GM10248 (cell line): ENCODE measurements at regions not wholly inside any gene's neighbourhood (a gene's known extent, or its start where the extent isn't known, plus 50 kb on each side); places are given as distances from the start of the nearest gene placed in this dataset.

Experiments
- CTCF ChIA-PET: fragments of 300-600 bp; sonication (Branson Sonifier 250); formaldehyde crosslinking; extraction: SDS; loops from one replicate; lab custom pipeline; 2021; ENCODE audit warnings: antibody characterized with exemption; lab: Yijun Ruan, JAX
- POLR2A ChIA-PET: fragments of 350-650 bp; sonication (Branson Sonifier 250); formaldehyde crosslinking; extraction: SDS; loops from one replicate; lab custom pipeline; 2020; ENCODE audit warnings: antibody characterized with exemption; lab: Yijun Ruan, JAX
- DNase-seq: peaks from one replicate; pipeline ENCODE4 v3.0.0; 2012; ENCODE audit errors: extremely low spot score
- TF ChIP-seq, protein P1 (sequence below): IDR thresholded peaks from 2 replicates; pipeline ENCODE4 v1.5.1; 2012; ENCODE audit warnings: mild to moderate bottlenecking, low read depth; ENCODE audit errors: extremely low read depth, missing control alignments, control extremely low read depth

DNA sequence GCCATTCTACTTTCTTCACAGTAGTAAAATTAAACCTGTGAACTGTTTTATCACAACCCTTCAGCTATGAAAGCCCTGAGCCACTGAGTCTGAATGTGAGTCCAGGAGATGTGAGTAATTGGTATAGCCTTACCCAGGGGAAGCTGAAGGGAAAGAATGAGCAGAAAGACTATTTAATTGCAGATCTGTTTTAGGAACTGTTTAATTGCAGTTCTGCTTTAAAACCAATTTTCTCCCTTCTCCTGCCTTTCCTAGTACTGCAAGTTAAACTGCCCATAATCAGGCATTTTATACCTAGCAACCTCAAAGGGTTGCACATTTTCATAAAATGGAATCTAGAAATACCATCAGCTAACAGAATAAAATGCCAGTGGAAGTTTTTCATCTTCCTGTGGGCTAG is 476.7 kb downstream of the OCA2 start:
- ChIA-PET CTCF (no interaction called here), POLR2A (no interaction called here)
- no peak for DNase-seq
- TF ChIP-seq, protein P1, sequence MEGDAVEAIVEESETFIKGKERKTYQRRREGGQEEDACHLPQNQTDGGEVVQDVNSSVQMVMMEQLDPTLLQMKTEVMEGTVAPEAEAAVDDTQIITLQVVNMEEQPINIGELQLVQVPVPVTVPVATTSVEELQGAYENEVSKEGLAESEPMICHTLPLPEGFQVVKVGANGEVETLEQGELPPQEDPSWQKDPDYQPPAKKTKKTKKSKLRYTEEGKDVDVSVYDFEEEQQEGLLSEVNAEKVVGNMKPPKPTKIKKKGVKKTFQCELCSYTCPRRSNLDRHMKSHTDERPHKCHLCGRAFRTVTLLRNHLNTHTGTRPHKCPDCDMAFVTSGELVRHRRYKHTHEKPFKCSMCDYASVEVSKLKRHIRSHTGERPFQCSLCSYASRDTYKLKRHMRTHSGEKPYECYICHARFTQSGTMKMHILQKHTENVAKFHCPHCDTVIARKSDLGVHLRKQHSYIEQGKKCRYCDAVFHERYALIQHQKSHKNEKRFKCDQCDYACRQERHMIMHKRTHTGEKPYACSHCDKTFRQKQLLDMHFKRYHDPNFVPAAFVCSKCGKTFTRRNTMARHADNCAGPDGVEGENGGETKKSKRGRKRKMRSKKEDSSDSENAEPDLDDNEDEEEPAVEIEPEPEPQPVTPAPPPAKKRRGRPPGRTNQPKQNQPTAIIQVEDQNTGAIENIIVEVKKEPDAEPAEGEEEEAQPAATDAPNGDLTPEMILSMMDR = no peak

DNA sequence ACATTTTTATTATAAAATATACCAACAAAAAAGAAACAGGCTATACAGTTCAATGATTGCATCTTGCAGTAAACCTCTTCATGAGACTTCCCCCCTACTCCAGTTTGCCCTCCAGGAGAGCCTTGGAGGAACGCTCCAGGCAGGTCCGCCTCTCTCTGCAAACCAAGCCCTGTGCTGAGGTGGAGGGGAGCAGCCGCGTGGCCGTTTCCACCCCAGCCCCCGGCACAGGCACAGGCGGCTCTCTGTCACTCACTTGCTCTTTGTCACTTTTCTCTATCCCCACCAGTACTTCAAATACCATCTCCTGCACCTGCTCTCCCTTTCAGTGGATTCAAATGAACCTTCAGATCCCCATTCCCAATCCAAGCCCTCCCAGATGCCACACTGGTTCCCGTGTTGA is 479.9 kb downstream of the OCA2 start:
- POLR2A ChIA-PET = no interaction called here
- TF ChIP-seq, protein P1 = no peak
- DNase-seq = no peak
- CTCF ChIA-PET = no interaction called here

DNA sequence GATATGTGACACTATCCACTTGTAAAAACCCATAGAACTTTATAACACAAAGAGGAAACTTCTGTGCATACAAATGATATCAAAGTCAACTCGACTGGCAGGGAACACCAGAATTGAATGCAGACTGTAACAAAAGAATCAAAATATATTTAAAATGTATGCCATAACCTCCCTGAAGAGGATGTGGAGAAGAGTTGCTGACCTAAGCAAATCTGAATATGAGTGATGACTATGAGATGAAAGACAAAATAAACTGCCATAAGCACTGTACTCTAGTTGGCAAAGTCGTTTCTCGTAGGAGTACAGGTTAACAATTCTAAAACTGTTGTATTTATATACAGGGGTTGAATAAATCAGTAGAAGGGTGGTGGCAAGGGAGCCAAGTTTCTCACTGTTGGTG is 482.1 kb downstream of the OCA2 start:
- ChIA-PET CTCF (no interaction called here), POLR2A (no interaction called here)
- TF ChIP-seq, protein P1 = no peak
- no peak for DNase-seq

DNA sequence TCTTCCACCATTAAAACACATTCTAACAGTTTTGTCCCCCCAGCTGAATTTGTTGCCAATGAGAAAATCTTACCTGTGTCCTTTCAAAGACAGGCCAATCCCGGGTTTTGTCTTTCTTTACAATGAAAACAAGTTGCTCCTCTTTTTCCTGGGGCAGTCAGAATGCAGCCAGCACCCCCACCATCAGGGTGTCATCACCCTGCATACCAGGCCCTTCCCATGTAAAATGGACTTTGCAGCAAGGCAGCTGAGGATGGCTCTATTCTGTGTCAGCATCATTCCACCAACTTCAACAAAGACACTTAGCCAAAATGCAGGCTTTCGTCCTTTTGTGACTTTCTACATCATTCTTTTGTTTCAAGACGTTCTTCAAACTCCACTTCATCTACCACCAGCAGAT is 490.9 kb downstream of the OCA2 start:
- ChIA-PET POLR2A (no interaction called here), CTCF (interaction anchor here (0.6 kb wide), 1 partner anchor 1441 kb away, joined by 3 read pairs; no protein-coding TSS in a partner anchor)
- TF ChIP-seq, protein P1 = no peak
- no peak for DNase-seq

DNA sequence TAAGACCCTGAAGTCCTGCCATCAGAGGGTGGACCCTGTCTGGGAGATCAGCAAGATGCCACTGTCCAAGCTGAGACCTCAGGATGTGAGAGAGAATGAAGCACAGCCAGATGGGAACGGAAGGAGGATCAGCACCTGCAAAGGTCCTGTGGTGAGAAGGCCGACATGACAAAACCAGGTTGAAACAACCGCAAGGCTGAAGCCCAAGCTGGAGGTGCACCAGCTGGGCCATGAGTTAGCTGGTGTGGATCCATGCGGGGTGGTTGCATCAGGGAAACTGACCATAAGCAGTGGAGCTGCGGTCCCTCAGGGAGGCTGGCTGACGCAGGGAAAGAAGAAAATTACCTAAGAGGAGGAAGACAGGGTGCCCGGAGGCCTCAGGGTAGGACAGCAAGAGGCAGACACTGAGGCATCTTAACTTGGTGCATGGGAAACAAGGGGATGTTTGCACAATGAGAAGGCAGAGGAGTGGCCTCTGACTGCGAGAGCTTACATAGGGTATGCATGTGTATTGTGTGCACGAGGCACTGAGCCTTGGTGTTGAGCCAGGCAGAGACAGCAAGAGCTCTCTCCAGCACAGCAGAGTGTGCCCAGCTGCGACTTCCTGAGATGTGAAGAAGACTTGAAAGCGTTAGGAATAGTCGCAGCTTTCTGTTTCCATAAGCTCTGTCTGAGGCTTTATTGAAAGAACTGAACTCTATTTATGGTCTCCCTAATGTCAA is 497.7 kb downstream of the OCA2 start:
- no peak for DNase-seq
- CTCF ChIA-PET = no interaction called here
- POLR2A ChIA-PET = no interaction called here
- TF ChIP-seq, protein P1 = no peak

DNA sequence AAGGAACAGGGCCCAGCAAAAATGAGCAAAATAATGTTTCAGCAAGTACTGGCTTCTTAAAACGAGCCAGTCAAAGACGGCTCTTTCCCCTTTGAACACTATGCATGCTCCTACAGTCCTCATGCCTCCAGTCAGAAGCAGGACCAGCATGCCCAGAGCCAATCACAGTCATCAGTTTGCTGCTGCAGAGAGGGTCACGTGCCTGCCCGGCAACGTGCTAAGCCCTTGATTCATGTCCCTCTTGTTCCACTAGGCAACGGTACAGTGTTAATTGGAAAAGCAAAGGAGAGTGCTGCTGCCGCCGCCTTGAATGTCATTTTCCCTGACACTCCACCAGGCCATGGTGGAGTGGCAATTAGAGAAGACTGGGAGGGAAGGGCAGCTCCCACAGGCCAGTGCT is 500.1 kb downstream of the OCA2 start:
- TF ChIP-seq, protein P1 = no peak
- ChIA-PET CTCF (no interaction called here), POLR2A (no interaction called here)
- no peak for DNase-seq
